Fibroblast of mammary gland (primary cell): ENCODE measurements at regions not wholly inside any gene's neighbourhood (a gene's known extent, or its start where the extent isn't known, plus 50 kb on each side); places are given as distances from the start of the nearest gene placed in this dataset.

ENCODE experiments used
- DNase-seq: peaks from one replicate; pipeline ENCODE4 v3.0.0-alpha.2; 2010; ENCODE audit warnings: low read depth
- H3K4me3 ChIP-seq: 2 replicates; pipeline ENCODE4 v1.5.1; 2011; ENCODE audit warnings: low read depth, mild to moderate bottlenecking, low read length, moderate library complexity; ENCODE audit not compliant: control insufficient read depth
- CTCF ChIP-seq: conservative IDR thresholded peaks from 2 replicates; pipeline ENCODE4 v1.5.1; 2011; ENCODE audit warnings: low read depth, low read length, inconsistent platforms; ENCODE audit not compliant: control insufficient read depth, insufficient read depth

- no peak for DNase-seq
- no peak overlapping the region for H3K4me3 ChIP-seq
- TF ChIP-seq CTCF, result no peak
These were observed 114.1 kb downstream of the SLC16A9 start for GRCh38 chr10:59595593-59595992.

GRCh38 chr10:59593768-59594167 is 115.9 kb downstream of the SLC16A9 start:
- H3K4me3 ChIP-seq, result no peak overlapping the region
- no peak for TF ChIP-seq CTCF
- no peak for DNase-seq

- no peak for DNase-seq
- TF ChIP-seq CTCF, result no peak
- H3K4me3 ChIP-seq, result no peak overlapping the region
These were observed 119.9 kb downstream of the SLC16A9 start for GRCh38 chr10:59589796-59590195.

- no peak for TF ChIP-seq CTCF
- DNase-seq, result no peak
- no peak overlapping the region for H3K4me3 ChIP-seq
These were observed 120.9 kb downstream of the SLC16A9 start for GRCh38 chr10:59588791-59589190.

GRCh38 chr10:59587756-59588140 is 121.9 kb downstream of the SLC16A9 start:
- TF ChIP-seq CTCF, result no peak
- H3K4me3 ChIP-seq, result no peak overlapping the region
- no peak for DNase-seq

- no peak for DNase-seq
- H3K4me3 ChIP-seq, result no peak overlapping the region
- TF ChIP-seq CTCF, result no peak
These were observed 122.4 kb downstream of the SLC16A9 start for GRCh38 chr10:59587083-59587755.
